Esophagus squamous epithelium (tissue), 5 donors: ENCODE measurements at regions not wholly inside any gene's neighbourhood (a gene's known extent, or its start where the extent isn't known, plus 50 kb on each side); places are given as distances from the start of the nearest gene placed in this dataset.

ENCODE experiments used
- DNase-seq: peaks from one replicate; lab custom pipeline; 2025; lab: John Stamatoyannopoulos, UW
- H3K27ac ChIP-seq, 4 donors: fragments of 200-600 bp; sonication (generic); one replicate each; pipeline ENCODE4 v1.5.1; 2016 to 2019; ENCODE audit warnings: mild to moderate bottlenecking in 1 of 4
- H3K27me3 ChIP-seq, 4 donors: fragments of 200-600 bp; sonication (generic); 1 replicate in 3 of 4; 2 replicates in 1 of 4; pipeline versions ENCODE4 v1.5.1 to v1.6.0; 2017 to 2021; ENCODE audit warnings: antibody characterized with exemption in 1 of 4
- H3K36me3 ChIP-seq, 3 donors: fragments of 200-600 bp; sonication (generic); one replicate each; pipeline ENCODE4 v1.5.1; 2016 to 2019
- H3K4me1 ChIP-seq, 3 donors: fragments of 200-600 bp; sonication (generic); one replicate each; pipeline ENCODE4 v1.5.1; 2017 to 2019
- H3K4me3 ChIP-seq, 4 donors: fragments of 200-600 bp; sonication (generic); 1 replicate in 3 of 4; 2 replicates in 1 of 4; pipeline ENCODE4 v1.5.1; 2016 to 2019; ENCODE audit warnings: mild to moderate bottlenecking in 2 of 4, moderate library complexity in 1 of 4
- H3K9me3 ChIP-seq, 3 donors: fragments of 200-600 bp; sonication (generic); one replicate each; pipeline ENCODE4 v1.5.1; 2016 to 2019
- POLR2A ChIP-seq, 4 donors: fragments of 450-650 bp; IDR thresholded peaks; one replicate each; pipeline ENCODE4 v1.6.1; 2017; ENCODE audit warnings: antibody characterized with exemption in 4 of 4, mild to moderate bottlenecking in 4 of 4, moderate library complexity in 3 of 4
- WGBS, 2 donors: methylation state at CpG; one replicate each; pipeline ENCODE4 v1.1.5; 2018; 5-methylcytosine and 5-hydroxymethylcytosine counted together
- intact Hi-C: fragments of 100-400 bp; cut with DNase I; formaldehyde crosslinking; loops from one replicate; pipeline ENCODE4 v1.15.0; 2022
- TF ChIP-seq, protein P1 (sequence below), 6 experiments: fragments of 450-650 bp in 4 of 6; fragments of 200-600 bp in 2 of 6; sonication (generic) in 2 of 6; IDR thresholded peaks; one replicate each; pipeline ENCODE4 v1.5.1; 2016 to 2019; ENCODE audit warnings: antibody characterized with exemption in 6 of 6, mild to moderate bottlenecking in 4 of 6, moderate library complexity in 4 of 6
- donor health status: DM: yes; HTN: yes; CAD: no.

DNA sequence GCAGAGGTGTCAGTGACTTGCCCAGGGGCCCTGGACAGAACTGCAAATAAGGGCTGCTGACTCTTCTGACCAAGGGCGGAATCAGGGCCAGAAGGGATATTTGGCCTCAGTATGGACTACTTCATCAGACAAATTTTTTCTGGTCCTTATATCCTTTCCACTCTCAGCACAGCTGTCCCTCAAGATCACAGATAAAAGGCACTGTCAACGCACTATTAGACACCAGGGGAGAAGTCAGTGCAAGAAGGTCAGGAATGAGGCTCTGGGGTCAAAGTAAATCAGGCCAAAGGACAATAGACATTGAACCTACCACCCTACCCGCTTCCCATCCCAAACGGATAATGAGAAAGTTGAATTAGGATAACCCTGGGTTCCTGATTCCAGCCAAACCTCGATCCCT is 657.6 kb downstream of the UQCRFS1 start:
- Histone ChIP-seq H3K4me1 (no peaks in the 10 kb centered on the region), H3K36me3 (no peaks in the 10 kb centered on the region)
- DNase-seq, result no peak

DNA sequence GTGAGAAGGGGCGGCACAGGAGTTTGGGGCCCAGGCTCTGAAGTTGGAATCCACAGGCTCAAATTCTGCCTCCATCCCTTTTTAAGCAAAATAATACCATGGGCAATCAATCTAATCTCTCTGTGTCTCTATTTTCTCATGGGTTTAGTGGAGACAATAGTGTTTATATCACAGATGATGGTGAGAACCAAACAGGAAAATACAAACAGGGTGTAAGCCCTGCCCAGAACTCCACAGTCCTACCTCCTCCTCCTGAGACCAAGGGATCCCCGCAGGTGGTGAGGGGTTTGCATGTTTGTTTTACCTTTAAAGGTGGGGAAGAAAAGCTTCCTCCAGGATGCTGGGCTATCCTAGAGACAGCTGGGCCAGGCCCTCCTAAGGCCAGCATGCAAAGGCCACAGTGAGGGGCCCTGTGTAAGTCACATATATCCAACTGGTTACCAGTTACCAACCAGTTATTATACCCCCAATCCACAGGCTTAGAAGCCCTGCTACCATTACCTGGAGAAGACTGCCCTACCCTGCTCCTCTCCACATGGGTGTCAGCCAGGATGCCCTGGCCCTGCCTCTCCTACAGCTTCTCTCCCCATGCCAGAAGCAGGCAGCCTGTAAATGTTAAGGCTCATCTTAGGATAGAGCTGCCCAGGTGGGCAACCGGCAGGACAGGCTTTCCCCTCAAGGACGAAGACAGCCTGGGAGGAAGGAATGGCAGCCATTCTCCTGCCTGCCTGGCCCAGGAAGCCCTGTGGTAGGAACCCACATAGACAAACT is 658.4 kb downstream of the UQCRFS1 start:
- no peaks in the 10 kb centered on the region for H3K9me3 ChIP-seq
- no peak overlapping the region for H3K27ac ChIP-seq
- H3K27me3 ChIP-seq, result no peaks in the 10 kb centered on the region
- DNase-seq, result no peak
- H3K4me1 ChIP-seq, result no peaks in the 10 kb centered on the region
- TF ChIP-seq POLR2A (IDR thresholded peaks at IDR 0.05), result no peak
- TF ChIP-seq, protein P1, sequence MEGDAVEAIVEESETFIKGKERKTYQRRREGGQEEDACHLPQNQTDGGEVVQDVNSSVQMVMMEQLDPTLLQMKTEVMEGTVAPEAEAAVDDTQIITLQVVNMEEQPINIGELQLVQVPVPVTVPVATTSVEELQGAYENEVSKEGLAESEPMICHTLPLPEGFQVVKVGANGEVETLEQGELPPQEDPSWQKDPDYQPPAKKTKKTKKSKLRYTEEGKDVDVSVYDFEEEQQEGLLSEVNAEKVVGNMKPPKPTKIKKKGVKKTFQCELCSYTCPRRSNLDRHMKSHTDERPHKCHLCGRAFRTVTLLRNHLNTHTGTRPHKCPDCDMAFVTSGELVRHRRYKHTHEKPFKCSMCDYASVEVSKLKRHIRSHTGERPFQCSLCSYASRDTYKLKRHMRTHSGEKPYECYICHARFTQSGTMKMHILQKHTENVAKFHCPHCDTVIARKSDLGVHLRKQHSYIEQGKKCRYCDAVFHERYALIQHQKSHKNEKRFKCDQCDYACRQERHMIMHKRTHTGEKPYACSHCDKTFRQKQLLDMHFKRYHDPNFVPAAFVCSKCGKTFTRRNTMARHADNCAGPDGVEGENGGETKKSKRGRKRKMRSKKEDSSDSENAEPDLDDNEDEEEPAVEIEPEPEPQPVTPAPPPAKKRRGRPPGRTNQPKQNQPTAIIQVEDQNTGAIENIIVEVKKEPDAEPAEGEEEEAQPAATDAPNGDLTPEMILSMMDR (IDR thresholded peaks at IDR 0.05), result no peak
- intact Hi-C loops, result no loop called here
- H3K4me3 ChIP-seq, result no peak overlapping the region
- 68 to 73% methylated on average over 2 to 4 of the region's 4 CpGs for whole genome bisulfite sequencing, 2 donors
- no peaks in the 10 kb centered on the region for H3K36me3 ChIP-seq

More for the DNA sequence above, 657.6 kb downstream of the UQCRFS1 start:
- no peak for TF ChIP-seq POLR2A (IDR thresholded peaks at IDR 0.05)
- TF ChIP-seq, protein P1 (IDR thresholded peaks at IDR 0.05), result no peak
- H3K27me3 ChIP-seq, result no peaks in the 10 kb centered on the region
- H3K9me3 ChIP-seq, result no peaks in the 10 kb centered on the region
- WGBS, 2 donors, result 54 to 65% methylated on average over 4 of the region's 5 CpGs
- intact Hi-C loops, result no loop called here
- H3K27ac ChIP-seq, result no peak overlapping the region
- no peak overlapping the region for H3K4me3 ChIP-seq

DNA sequence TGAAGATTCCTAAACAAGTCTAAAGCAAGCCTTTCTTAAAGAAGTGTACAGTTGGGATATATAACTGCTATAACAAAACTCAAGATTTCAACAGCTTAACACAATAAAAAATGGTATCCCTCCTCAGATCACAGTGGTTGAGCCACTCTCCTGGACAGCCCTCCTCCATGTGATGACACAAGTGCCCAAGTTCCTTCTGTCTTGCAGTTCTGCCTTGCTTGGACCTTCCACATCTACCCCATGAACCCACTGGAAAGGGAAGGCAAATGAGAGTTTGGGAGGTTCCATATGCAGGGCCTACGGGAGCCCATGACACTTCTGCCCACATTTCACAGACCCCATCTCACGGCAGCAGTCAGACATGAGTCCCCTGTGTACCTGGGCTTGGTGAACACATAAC is 659.2 kb downstream of the UQCRFS1 start:
- intact Hi-C loops, result no loop called here
- no peak overlapping the region for H3K4me3 ChIP-seq
- H3K36me3 ChIP-seq, result no peaks in the 10 kb centered on the region
- TF ChIP-seq POLR2A (IDR thresholded peaks at IDR 0.05), result no peak
- TF ChIP-seq, protein P1 (IDR thresholded peaks at IDR 0.05), result no peak
- no peak for DNase-seq
- no peaks in the 10 kb centered on the region for H3K4me1 ChIP-seq
- no peak overlapping the region for H3K27ac ChIP-seq
- no peaks in the 10 kb centered on the region for H3K9me3 ChIP-seq
- H3K27me3 ChIP-seq, result no peaks in the 10 kb centered on the region
- WGBS, 2 donors, result 61 to 69% methylated on average over 2 of the region's 2 CpGs

DNA sequence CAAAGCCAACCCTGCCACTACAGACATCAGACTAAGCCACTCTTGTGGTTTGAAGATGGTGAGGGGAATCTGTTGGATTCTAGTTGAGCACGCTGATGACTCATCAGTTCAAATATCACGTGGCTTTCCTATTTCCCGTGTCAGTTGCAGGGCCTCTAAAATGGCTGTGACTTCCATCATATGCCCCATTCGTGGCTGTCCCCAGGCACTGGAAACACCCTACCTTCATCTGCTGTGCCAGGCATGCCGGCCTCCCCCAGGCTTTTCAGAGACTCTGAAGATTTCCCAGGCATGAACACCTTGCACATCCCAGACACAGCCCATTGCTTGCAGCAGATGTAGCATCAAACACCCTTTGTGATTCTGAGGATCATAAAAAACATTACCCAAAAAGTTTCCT is 659.9 kb downstream of the UQCRFS1 start:
- TF ChIP-seq, protein P1 (IDR thresholded peaks at IDR 0.05), result no peak
- TF ChIP-seq POLR2A (IDR thresholded peaks at IDR 0.05), result no peak
- WGBS, 2 donors, result 61 to 66% methylated on average over 5 of the region's 5 CpGs
- intact Hi-C loops, result no loop called here
- Histone ChIP-seq H3K36me3 (no peaks in the 10 kb centered on the region), H3K27ac (no peak overlapping the region), H3K9me3 (no peaks in the 10 kb centered on the region), H3K4me1 (no peaks in the 10 kb centered on the region), H3K27me3 (no peaks in the 10 kb centered on the region), H3K4me3 (no peak overlapping the region)
- DNase-seq, result no peak

DNA sequence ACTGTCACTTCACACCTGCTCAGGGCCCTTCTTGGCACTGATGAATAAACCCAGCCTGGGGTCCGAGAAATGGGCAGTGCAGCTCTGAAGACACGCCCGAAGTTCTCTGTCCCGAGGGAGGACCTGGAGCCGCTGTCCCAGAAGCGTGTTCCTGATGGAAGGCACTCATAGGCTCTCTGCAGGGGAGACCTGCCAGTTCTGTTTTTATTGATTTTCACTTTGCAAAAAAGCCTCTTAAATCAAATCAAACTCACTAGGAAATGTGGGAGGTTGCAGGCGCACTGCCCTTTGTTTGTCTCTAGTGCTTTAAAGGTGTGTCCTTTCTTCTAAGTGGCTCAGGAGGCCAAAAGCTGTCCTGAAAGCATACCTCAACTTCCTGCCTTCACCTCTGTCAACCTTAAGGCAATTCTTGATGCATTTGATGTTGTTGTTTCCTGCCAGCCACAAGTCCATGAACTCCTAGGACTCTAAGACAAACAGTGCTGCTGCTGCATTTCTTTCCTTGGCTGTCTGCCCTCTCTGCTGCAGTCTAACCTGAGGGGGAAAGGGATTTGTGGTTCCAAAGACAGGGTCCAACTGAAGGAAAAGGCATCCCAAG is 663.2 kb downstream of the UQCRFS1 start:
- no peak for DNase-seq
- no peak for TF ChIP-seq POLR2A (IDR thresholded peaks at IDR 0.05)
- TF ChIP-seq, protein P1 (IDR thresholded peaks at IDR 0.05), result no peak
- no peaks in the 10 kb centered on the region for H3K27me3 ChIP-seq
- H3K4me3 ChIP-seq, result no peak overlapping the region
- no peaks in the 10 kb centered on the region for H3K9me3 ChIP-seq
- no peaks in the 10 kb centered on the region for H3K36me3 ChIP-seq
- no peaks in the 10 kb centered on the region for H3K4me1 ChIP-seq
- no peak overlapping the region for H3K27ac ChIP-seq
- WGBS, 2 donors, result 17 to 56% methylated on average over 1 to 3 of the region's 7 CpGs
- intact Hi-C loops, result no loop called here
